CD1c-positive myeloid dendritic cell (primary cell): ENCODE measurements at regions not wholly inside any gene's neighbourhood (a gene's known extent, or its start where the extent isn't known, plus 50 kb on each side); places are given as distances from the start of the nearest gene placed in this dataset.

Source experiments
- DNase-seq: peaks from one replicate; pipeline ENCODE4 v3.0.0-alpha.2; 2016; ENCODE audit errors: extremely low spot score

DNA sequence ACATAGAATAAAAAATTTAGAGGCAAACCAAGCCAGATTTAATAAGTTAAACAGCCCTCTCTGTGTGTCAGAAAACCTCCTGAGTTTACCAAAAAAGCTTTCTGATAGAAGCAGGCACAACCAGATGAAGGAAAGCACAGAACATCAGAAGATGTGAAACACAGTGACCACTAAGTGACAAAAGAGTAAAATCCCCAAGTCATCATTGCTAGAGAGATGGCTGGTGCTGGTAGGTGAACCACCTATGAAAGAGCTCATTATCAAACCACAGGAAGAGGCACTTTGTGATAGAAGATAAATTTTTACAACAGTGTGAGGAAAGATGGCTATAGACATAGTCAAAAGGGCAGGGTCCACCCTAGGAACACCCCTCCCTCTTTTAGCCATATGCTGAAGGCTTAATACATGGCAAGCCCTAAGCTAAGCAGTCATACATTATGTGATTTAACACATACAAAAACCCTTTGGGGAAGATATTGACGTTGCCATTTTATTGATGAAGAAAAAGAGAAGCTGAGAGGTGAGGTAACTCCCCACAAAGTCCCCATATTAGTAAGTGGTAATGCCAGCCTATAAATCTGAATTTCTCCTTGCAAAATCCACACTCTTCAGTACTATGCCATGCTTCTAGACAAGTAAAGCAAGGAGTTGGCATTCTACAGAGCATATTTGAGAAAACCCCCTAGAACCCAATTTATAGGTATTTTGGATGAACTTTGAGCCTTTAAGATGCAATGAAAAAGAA lies 449.9 kb downstream of the LRIG3 start:
- no peak for DNase-seq

GRCh38 chr12:58479401-58479800 lies 440.9 kb downstream of the LRIG3 start:
- no peak for DNase-seq

GRCh38 chr12:58481811-58482210 lies 438.5 kb downstream of the LRIG3 start:
- DNase-seq: no peak

DNA sequence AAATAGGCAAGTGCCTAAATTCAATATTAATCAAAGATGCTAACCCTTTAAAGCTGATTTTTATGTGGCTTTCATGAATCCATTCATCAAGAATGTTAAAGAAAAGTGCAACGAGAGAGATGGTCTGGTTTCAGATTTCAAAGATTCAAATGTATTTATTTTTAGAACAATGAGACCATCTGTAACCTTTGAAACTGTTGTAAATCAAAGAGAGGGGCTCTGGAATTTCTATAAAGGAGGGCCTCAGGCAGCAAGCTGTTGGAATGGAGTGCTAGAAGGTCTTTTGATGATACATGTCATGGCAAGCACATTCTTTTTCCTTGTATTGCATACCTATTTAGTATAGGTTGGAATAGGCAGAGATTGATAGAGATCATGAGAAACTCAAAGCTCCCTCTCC lies 433.0 kb downstream of the LRIG3 start:
- DNase-seq: no peak

- no peak for DNase-seq
These were observed 432.6 kb downstream of the LRIG3 start for GRCh38 chr12:58487678-58488161.

- no peak for DNase-seq
These were observed 430.9 kb downstream of the LRIG3 start for GRCh38 chr12:58489394-58489793.

GRCh38 chr12:58491306-58491705 lies 429.0 kb downstream of the LRIG3 start:
- no peak for DNase-seq

- no peak for DNase-seq
These were observed 423.7 kb downstream of the LRIG3 start for GRCh38 chr12:58496411-58497190.

GRCh38 chr12:58500399-58500798 lies 419.9 kb downstream of the LRIG3 start:
- no peak for DNase-seq

- DNase-seq: no peak
These were observed 418.1 kb downstream of the LRIG3 start for GRCh38 chr12:58502226-58502625.

- no peak for DNase-seq
These were observed 417.5 kb downstream of the LRIG3 start for GRCh38 chr12:58502841-58503240.

- no peak for DNase-seq
These were observed 416.6 kb downstream of the LRIG3 start for GRCh38 chr12:58503731-58504130.

GRCh38 chr12:58504143-58504938 lies 416.0 kb downstream of the LRIG3 start:
- no peak for DNase-seq

DNA sequence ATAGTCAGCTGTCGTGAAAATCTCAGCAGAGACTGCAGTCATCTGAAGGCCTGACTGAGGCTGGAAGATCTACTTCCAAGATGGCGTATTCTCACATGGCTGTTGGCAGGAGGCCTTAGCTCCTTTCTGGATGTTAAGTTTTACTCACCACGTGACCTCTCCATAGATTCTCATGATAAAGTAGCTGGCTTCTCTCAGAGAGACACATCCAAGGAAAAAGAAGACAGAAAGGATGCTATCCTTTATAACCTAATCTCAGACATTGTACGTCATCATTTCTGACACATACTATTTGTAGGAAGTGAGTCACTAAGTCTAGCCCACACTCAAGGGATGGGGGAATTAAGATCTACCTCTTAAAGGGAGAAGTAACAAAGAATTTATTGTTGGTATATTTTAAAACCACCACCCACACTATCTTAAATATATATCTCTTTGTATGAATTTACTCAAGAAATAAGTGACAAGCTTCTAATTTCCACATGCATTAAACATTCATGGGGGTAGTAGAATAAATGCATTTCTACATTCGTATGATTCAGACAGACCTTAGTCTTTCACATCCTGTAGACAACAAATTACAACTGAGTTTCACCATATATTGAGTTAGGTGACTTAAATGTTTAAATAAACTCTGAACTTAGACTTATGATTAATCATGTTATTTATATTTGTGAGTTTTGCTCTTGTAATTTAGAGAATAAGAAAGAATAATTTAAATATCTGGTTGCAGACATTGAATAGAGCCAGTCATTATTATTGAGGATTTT lies 411.0 kb downstream of the LRIG3 start:
- DNase-seq: no peak

- DNase-seq: no peak
These were observed 406.9 kb downstream of the LRIG3 start for GRCh38 chr12:58513301-58513834.

- no peak for DNase-seq
These were observed 406.5 kb downstream of the LRIG3 start for GRCh38 chr12:58513852-58514251.

DNA sequence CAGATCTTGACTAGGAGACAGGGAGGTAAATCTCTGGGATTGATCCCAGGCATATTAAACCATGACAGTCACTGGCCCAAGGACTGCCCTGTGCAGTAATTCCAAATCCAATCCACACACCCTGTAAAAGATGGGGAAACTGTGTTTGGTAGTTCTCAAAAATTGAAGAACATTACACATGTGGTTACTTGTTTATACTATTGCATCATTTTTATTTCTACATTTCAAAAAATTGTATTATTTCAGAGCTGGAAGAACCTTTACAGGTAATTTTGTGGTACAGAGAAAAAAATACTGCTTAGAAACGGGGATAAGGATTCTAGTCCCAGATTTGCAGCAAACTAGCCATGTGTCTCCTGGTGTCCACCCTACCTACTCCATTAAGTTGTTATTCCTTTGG lies 400.5 kb downstream of the LRIG3 start:
- DNase-seq: no peak

- no peak for DNase-seq
These were observed 399.2 kb downstream of the LRIG3 start for GRCh38 chr12:58521152-58521551.

- no peak for DNase-seq
These were observed 398.5 kb downstream of the LRIG3 start for GRCh38 chr12:58521796-58522195.

DNA sequence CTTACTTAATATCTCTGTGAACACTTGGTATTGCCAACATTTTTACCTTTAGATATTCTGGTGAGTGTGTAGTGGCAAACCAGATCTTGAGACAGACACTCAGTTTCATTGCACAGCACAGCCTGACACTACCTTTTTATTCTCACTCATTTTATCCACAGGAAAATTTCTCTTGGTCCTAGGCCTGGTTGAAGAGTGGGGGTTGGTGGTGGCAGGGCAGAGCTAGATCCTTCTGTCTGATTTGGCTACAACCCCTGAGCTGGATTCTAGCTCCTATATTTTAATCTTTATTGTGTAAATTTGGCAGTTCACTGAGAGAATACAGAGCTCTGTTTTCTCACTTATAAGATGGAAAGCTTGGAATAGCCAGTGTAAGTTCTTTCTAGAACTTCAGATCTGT lies 396.9 kb downstream of the LRIG3 start:
- DNase-seq: no peak

- no peak for DNase-seq
These were observed 392.0 kb downstream of the LRIG3 start for GRCh38 chr12:58528271-58528670.
